T follicular helper cell (primary cell): ENCODE measurements at regions not wholly inside any gene's neighbourhood (a gene's known extent, or its start where the extent isn't known, plus 50 kb on each side); places are given as distances from the start of the nearest gene placed in this dataset.
"Not testable (repeated sequence)": the region's sequence is repeated elsewhere in the genome, so short reads cannot be mapped to it uniquely, and the experiment has no call there.

Experiments used
- DNase-seq: peaks from one replicate; pipeline ENCODE4 v3.0.0-alpha.2; 2020; ENCODE audit warnings: low read depth

GRCh38 chr3:157581956-157582636, 78.9 kb upstream of the VEPH1 start:
- DNase-seq, result not testable (repeated sequence)

DNA sequence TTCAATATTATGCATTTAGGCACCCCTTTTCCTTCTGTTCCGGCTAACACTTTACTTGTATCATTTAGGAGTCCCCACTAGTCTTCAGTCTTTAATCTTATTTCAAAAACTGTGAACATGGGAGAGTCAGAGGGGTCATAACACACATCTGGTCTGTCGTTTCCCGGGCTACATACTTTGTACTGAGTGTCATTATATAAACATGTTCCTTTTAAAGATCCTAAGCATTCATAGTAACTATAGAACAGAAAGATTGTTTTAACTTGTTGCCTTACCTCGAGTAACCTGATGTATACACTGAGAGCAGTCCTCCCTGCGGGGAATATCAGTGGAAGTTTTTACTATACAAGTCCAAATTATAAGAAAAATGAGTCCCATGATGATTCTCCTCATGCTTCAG, 78.2 kb upstream of the VEPH1 start:
- no peak for DNase-seq

GRCh38 chr3:157578181-157578580, 75.0 kb upstream of the VEPH1 start:
- DNase-seq, result no peak

- DNase-seq, result no peak
These were observed 71.3 kb upstream of the VEPH1 start for GRCh38 chr3:157574531-157574930.

- no peak for DNase-seq
These were observed 70.7 kb upstream of the VEPH1 start for GRCh38 chr3:157573780-157574378.

GRCh38 chr3:157573281-157573680, 70.1 kb upstream of the VEPH1 start:
- no peak for DNase-seq

DNA sequence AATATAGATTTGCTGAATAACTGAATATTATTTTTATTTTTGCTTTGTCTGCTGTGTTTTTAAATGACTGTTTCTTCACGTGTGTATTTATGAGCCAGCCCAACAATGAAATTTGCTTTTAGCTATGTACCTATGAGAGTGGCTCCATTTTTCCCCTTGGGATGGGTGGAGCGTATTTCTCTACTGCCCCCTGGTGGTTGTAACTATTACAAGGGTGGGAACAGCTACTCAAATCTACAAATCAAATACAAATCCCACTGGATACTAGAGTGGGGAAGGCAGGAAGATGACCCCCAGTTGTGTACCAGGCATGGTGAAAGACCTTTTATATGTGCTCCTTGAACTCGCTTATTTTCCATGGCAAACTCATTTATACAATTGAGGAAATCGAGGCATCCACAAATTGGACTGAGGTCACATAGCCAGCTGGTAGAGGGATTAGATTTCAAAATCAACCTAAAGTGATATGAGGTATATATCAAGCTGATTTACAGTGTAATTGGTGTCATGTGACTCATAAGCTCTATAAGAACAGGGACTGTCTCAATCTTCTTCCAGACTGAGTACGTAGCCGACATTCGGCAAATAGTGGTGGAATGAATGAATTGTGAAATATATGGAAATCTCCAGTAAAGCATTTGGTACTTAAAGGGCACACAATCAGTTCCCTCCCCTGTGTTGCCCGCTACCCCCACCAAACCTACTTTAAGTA, 69.5 kb upstream of the VEPH1 start:
- no peak for DNase-seq

- no peak for DNase-seq
These were observed 63.4 kb upstream of the VEPH1 start for GRCh38 chr3:157566596-157566995.

- no peak for DNase-seq
These were observed 56.2 kb upstream of the VEPH1 start for GRCh38 chr3:157559401-157559800.
